Endothelial cell of umbilical vein (primary cell): ENCODE measurements at regions not wholly inside any gene's neighbourhood (a gene's known extent, or its start where the extent isn't known, plus 50 kb on each side); places are given as distances from the start of the nearest gene placed in this dataset.

Source experiments
- BruUV-seq: library from RNA; stranded (reverse); fragments of 400-500 nt; replicated peaks from 2 replicates; lab custom pipeline; 2021; lab: Mats Ljungman, UMichigan
- CTCF ChIA-PET: fragments of 300-600, 350-600 bp; sonication (Branson Sonifier 250); formaldehyde crosslinking; loops from one replicate; lab custom pipeline; 2021; ENCODE audit warnings: antibody characterized with exemption, inconsistent platforms; lab: Charles Lee
- POLR2A ChIA-PET: fragments of 300-600, 350-600 bp; sonication (Branson Sonifier 250); formaldehyde crosslinking; loops from one replicate; lab custom pipeline; 2021; ENCODE audit warnings: antibody characterized with exemption, inconsistent platforms; lab: Charles Lee
- DNase-seq: peaks from one replicate; pipeline ENCODE4 v3.0.0-alpha.2; 2011; ENCODE audit warnings: low read depth, low spot score
- FAIRE-seq: peaks from 2 replicates; lab custom pipeline; 2011; peaks lifted over from hg19 to GRCh38; lab: Jason Lieb, UNC
- H2AFZ ChIP-seq: 2 replicates; pipeline ENCODE4 v1.6.0; 2012; ENCODE audit warnings: low read depth, low read length, control low read depth, inconsistent platforms
- H3K27ac ChIP-seq: 2 replicates; pipeline ENCODE4 v1.5.1; 2011; ENCODE audit warnings: low read depth, mild to moderate bottlenecking, control low read depth, low read length, moderate library complexity; ENCODE audit not compliant: insufficient read depth
- H3K27me3 ChIP-seq, 2 experiments: 2 replicates each; pipeline versions ENCODE4 v1.6.0 to v1.6.1; 2011; ENCODE audit warnings: low read length in 2 of 2, mixed read lengths in 1 of 2; ENCODE audit not compliant: control insufficient read depth in 2 of 2, insufficient read depth in 2 of 2
- H3K36me3 ChIP-seq, 2 experiments: 2 replicates in 1 of 2; 3 replicates in 1 of 2; pipeline ENCODE4 v1.5.1; 2011; ENCODE audit warnings: low read length in 2 of 2, mild to moderate bottlenecking in 1 of 2, moderate library complexity in 1 of 2; ENCODE audit not compliant: control insufficient read depth in 2 of 2, insufficient read depth in 2 of 2; ENCODE audit errors: extremely low read depth in 1 of 2
- H3K4me1 ChIP-seq: 3 replicates; pipeline ENCODE4 v1.5.1; 2011; ENCODE audit warnings: mild to moderate bottlenecking, low read length; ENCODE audit not compliant: control insufficient read depth, insufficient read depth; ENCODE audit errors: extremely low read depth
- H3K4me2 ChIP-seq: 2 replicates; pipeline ENCODE4 v1.6.1; 2011; ENCODE audit warnings: low read length, control low read depth, mixed read lengths; ENCODE audit not compliant: insufficient read depth
- H3K4me3 ChIP-seq, 3 experiments: fragments of 200-600 bp in 1 of 3; sonication (generic), shearing (Covaris generic) in 1 of 3; replicated peaks in 1 of 3; 2 replicates each; pipeline ENCODE4 v1.5.1; 2011 to 2016; ENCODE audit warnings: control low read depth in 3 of 3, low read length in 3 of 3, mild to moderate bottlenecking in 2 of 3, inconsistent platforms in 1 of 3, low read depth in 1 of 3, moderate library complexity in 1 of 3; ENCODE audit not compliant: insufficient read depth in 1 of 3
- H3K79me2 ChIP-seq: 2 replicates; pipeline ENCODE4 v1.6.0; 2012; ENCODE audit warnings: low read length, inconsistent platforms; ENCODE audit not compliant: control insufficient read depth, insufficient read depth
- H3K9ac ChIP-seq: replicated peaks from 2 replicates; pipeline ENCODE3; 2011; ENCODE audit warnings: low read length, control low read depth; ENCODE audit not compliant: insufficient read depth; ENCODE audit errors: extremely low read depth
- H3K9me1 ChIP-seq: replicated peaks from 3 replicates; pipeline ENCODE4 v1.6.0; 2011; ENCODE audit warnings: mild to moderate bottlenecking, low read length; ENCODE audit not compliant: control insufficient read depth, insufficient read depth; ENCODE audit errors: extremely low read depth
- H3K9me3 ChIP-seq: replicated peaks from 2 replicates; pipeline ENCODE4 v1.5.1; 2012; ENCODE audit warnings: low read length, inconsistent platforms; ENCODE audit not compliant: control insufficient read depth, insufficient read depth
- H4K20me1 ChIP-seq: replicated peaks from 2 replicates; pipeline ENCODE3; 2011; ENCODE audit warnings: mild to moderate bottlenecking, low read length; ENCODE audit not compliant: control insufficient read depth, insufficient read depth; ENCODE audit errors: extremely low read depth
- CTCF ChIP-seq, 2 donors: IDR thresholded peaks; 1 replicate in 1 of 2; 2 replicates in 1 of 2; pipeline ENCODE4 v1.5.1; 2011; ENCODE audit warnings: low read length in 2 of 2, mild to moderate bottlenecking in 2 of 2, moderate library complexity in 2 of 2, control low read depth in 1 of 2, inconsistent platforms in 1 of 2, low read depth in 1 of 2; ENCODE audit not compliant: insufficient read depth in 1 of 2; ENCODE audit errors: extremely low read depth in 1 of 2
- EZH2 ChIP-seq: IDR thresholded peaks from 2 replicates; pipeline ENCODE4 v1.6.1; 2012; ENCODE audit warnings: borderline replicate concordance, low read depth, mild to moderate bottlenecking, moderate library complexity, low read length, inconsistent platforms; ENCODE audit not compliant: severe bottlenecking
- FOS ChIP-seq: IDR thresholded peaks from 2 replicates; pipeline ENCODE4 v1.6.1; 2011; ENCODE audit warnings: mild to moderate bottlenecking, low read length, moderate library complexity, borderline replicate concordance; ENCODE audit not compliant: insufficient read depth
- GATA2 ChIP-seq: IDR thresholded peaks from 2 replicates; pipeline ENCODE4 v1.7.0; 2011; ENCODE audit warnings: low read depth, mild to moderate bottlenecking, moderate library complexity, mixed read lengths, low read length; ENCODE audit not compliant: insufficient read length, insufficient read depth
- JUN ChIP-seq: IDR thresholded peaks from 2 replicates; pipeline ENCODE4 v1.6.1; 2011; ENCODE audit warnings: borderline replicate concordance, low read depth; ENCODE audit not compliant: insufficient read length, insufficient read depth
- MAX ChIP-seq: IDR thresholded peaks from 2 replicates; pipeline ENCODE4 v1.6.1; 2011; ENCODE audit not compliant: insufficient read depth, insufficient read length
- MYC ChIP-seq: IDR thresholded peaks from one replicate; pipeline ENCODE4 v1.6.1; 2011; ENCODE audit warnings: mild to moderate bottlenecking, low read depth, low read length
- POLR2A ChIP-seq: IDR thresholded peaks from 2 replicates; pipeline ENCODE4 v1.6.1; 2012; ENCODE audit warnings: low read depth, mild to moderate bottlenecking, control low read depth, low read length
- POLR2AphosphoS5 ChIP-seq: IDR thresholded peaks from 2 replicates; pipeline ENCODE4 v1.6.1; 2012; ENCODE audit warnings: low read depth, mild to moderate bottlenecking, control low read depth, low read length, moderate library complexity; ENCODE audit not compliant: insufficient read depth
- dilution Hi-C: fragments of 300-500 bp; cut with MboI; formaldehyde crosslinking; loops from one replicate; pipeline ENCODE4 v1.15.0; 2019; ENCODE audit warnings: low sequenced_read_pairs; ENCODE audit not compliant: extremely low pct_ligation_motif_present
- intact Hi-C: fragments of 100-400 bp; cut with micrococcal nuclease; formaldehyde crosslinking; loops from one replicate; pipeline ENCODE4 v1.10.0; 2022

GRCh38 chr14:104298458-104298857, 160.1 kb downstream of the KIF26A start:
- Histone ChIP-seq H4K20me1 (no peaks in the 10 kb centered on the region), H3K9me3 (no peaks in the 10 kb centered on the region), H3K27me3 (no peaks in the 10 kb centered on the region), H3K4me3 (no peak overlapping the region), H2AFZ (no peak overlapping the region), H3K27ac (no peak overlapping the region), H3K79me2 (no peaks in the 10 kb centered on the region), H3K9me1 (no peaks in the 10 kb centered on the region), H3K9ac (no peak overlapping the region), H3K4me2 (no peak overlapping the region), H3K36me3 (no peaks in the 10 kb centered on the region), H3K4me1 (peaks cover 2% of the 10 kb centered on the region)
- intact Hi-C loops = no loop called here
- dilution Hi-C loops = no loop called here
- POLR2A ChIA-PET = no interaction called here
- FAIRE-seq (no peak), DNase-seq (no peak)
- no TSS peak for BruUV-seq
- CTCF ChIA-PET = no interaction called here
- TF ChIP-seq POLR2AphosphoS5 (no peak), EZH2 (no peak), POLR2A (no peak), GATA2 (no peak), JUN (no peak), FOS (no peak), MYC (no peak), CTCF (IDR thresholded peaks at IDR 0.05; ENCODE audit: extremely low read depth in 1 of 2, insufficient read depth in 1 of 2, low read depth in 1 of 2, low read length in 2 of 2) (no peak), MAX (no peak)
